SK-N-SH treated with all-trans-retinoic acid at 6 μM for 48 hours (cell line): ENCODE measurements at regions not wholly inside any gene's neighbourhood (a gene's known extent, or its start where the extent isn't known, plus 50 kb on each side); places are given as distances from the start of the nearest gene placed in this dataset.

Experiments
- ATAC-seq: fragments of 200-7000 bp; cut with Tn5 transposase; 3 replicates; pipeline ENCODE4 v1.9.1; 2020; ENCODE audit warnings: mild to moderate bottlenecking, moderate library complexity
- BACH2 ChIP-seq: fragments of 250-450 bp; sonication (Bioruptor Pico); IDR thresholded peaks from 2 replicates; pipeline ENCODE4 v1.9.0; 2021; ENCODE audit warnings: mild to moderate bottlenecking, borderline replicate concordance
- CSDC2 ChIP-seq: fragments of 250-450 bp; sonication (Bioruptor Pico); IDR thresholded peaks from 2 replicates; pipeline ENCODE4 v1.5.0; 2020; ENCODE audit warnings: mild to moderate bottlenecking, moderate library complexity
- CSRNP3 ChIP-seq: fragments of 250-450 bp; sonication (Bioruptor Pico); IDR thresholded peaks from 2 replicates; pipeline ENCODE4 v1.5.1; 2021; ENCODE audit warnings: mild to moderate bottlenecking, moderate library complexity
- ESRRG ChIP-seq: fragments of 250-450 bp; sonication (Bioruptor Pico); IDR thresholded peaks from 2 replicates; pipeline ENCODE4 v1.6.1; 2021; ENCODE audit warnings: mild to moderate bottlenecking
- GLIS3 ChIP-seq: fragments of 250-450 bp; sonication (Bioruptor Pico); IDR thresholded peaks from 2 replicates; pipeline ENCODE4 v1.5.0; 2020; ENCODE audit warnings: mild to moderate bottlenecking, moderate library complexity
- ISL1 ChIP-seq: fragments of 250-450 bp; sonication (Bioruptor Pico); IDR thresholded peaks from 2 replicates; pipeline ENCODE4 v2.1.2; 2022; ENCODE audit warnings: mild to moderate bottlenecking, moderate library complexity
- OSR1 ChIP-seq: fragments of 250-450 bp; sonication (Bioruptor Pico); IDR thresholded peaks from 2 replicates; pipeline ENCODE4 v1.8.0; 2022; ENCODE audit warnings: moderate library complexity, mild to moderate bottlenecking, inconsistent platforms
- POU6F1 ChIP-seq: fragments of 250-450 bp; sonication (Bioruptor Pico); IDR thresholded peaks from 2 replicates; pipeline ENCODE4 v1.8.0; 2021; ENCODE audit warnings: low read depth, mild to moderate bottlenecking, moderate library complexity, borderline replicate concordance
- PPARA ChIP-seq: fragments of 250-450 bp; sonication (Bioruptor Pico); IDR thresholded peaks from 2 replicates; pipeline ENCODE4 v1.5.0; 2020; ENCODE audit warnings: mild to moderate bottlenecking, borderline replicate concordance
- RARB ChIP-seq: fragments of 250-450 bp; sonication (Bioruptor Pico); IDR thresholded peaks from 2 replicates; pipeline ENCODE4 v1.8.0; 2021; ENCODE audit warnings: mild to moderate bottlenecking, moderate library complexity
- SNAI2 ChIP-seq: fragments of 250-450 bp; sonication (Bioruptor Pico); IDR thresholded peaks from 2 replicates; pipeline ENCODE4 v1.5.0; 2020; ENCODE audit warnings: mild to moderate bottlenecking, moderate library complexity
- TCF4 ChIP-seq: fragments of 250-450 bp; sonication (Bioruptor Pico); IDR thresholded peaks from 2 replicates; pipeline ENCODE4 v1.8.0; 2021; ENCODE audit warnings: mild to moderate bottlenecking, moderate library complexity, borderline replicate concordance
- TOX ChIP-seq: fragments of 250-450 bp; sonication (Bioruptor Pico); IDR thresholded peaks from 2 replicates; pipeline ENCODE4 v1.8.0; 2021; ENCODE audit warnings: mild to moderate bottlenecking, moderate library complexity, borderline replicate concordance
- ZC3H10 ChIP-seq: fragments of 250-450 bp; sonication (Bioruptor Pico); IDR thresholded peaks from 2 replicates; pipeline ENCODE4 v1.5.1; 2021; ENCODE audit warnings: mild to moderate bottlenecking, moderate library complexity
- ZFP3 ChIP-seq: fragments of 250-450 bp; sonication (Bioruptor Pico); IDR thresholded peaks from 2 replicates; pipeline ENCODE4 v1.5.0; 2020; ENCODE audit warnings: mild to moderate bottlenecking, moderate library complexity
- ZNF565 ChIP-seq: fragments of 450-650 bp; formaldehyde crosslinking; conservative IDR thresholded peaks from 2 replicates; pipeline ENCODE4 v1.5.0; 2020; ENCODE audit warnings: low read depth, mild to moderate bottlenecking, moderate library complexity
- ZNF8 ChIP-seq: fragments of 450-650 bp; formaldehyde crosslinking; IDR thresholded peaks from 2 replicates; pipeline ENCODE4 v1.5.0; 2020; ENCODE audit warnings: mild to moderate bottlenecking, moderate library complexity
- TF ChIP-seq, protein P1 (sequence below): fragments of 250-450 bp; sonication (Bioruptor Pico); IDR thresholded peaks from 2 replicates; pipeline ENCODE4 v1.8.0; 2020; ENCODE audit warnings: mild to moderate bottlenecking, moderate library complexity, borderline replicate concordance
- TF ChIP-seq, protein P2 (sequence below): fragments of 250-450 bp; sonication (Bioruptor Pico); IDR thresholded peaks from 2 replicates; pipeline ENCODE4 v1.5.0; 2020; ENCODE audit warnings: mild to moderate bottlenecking, moderate library complexity

- TF ChIP-seq, protein P1, sequence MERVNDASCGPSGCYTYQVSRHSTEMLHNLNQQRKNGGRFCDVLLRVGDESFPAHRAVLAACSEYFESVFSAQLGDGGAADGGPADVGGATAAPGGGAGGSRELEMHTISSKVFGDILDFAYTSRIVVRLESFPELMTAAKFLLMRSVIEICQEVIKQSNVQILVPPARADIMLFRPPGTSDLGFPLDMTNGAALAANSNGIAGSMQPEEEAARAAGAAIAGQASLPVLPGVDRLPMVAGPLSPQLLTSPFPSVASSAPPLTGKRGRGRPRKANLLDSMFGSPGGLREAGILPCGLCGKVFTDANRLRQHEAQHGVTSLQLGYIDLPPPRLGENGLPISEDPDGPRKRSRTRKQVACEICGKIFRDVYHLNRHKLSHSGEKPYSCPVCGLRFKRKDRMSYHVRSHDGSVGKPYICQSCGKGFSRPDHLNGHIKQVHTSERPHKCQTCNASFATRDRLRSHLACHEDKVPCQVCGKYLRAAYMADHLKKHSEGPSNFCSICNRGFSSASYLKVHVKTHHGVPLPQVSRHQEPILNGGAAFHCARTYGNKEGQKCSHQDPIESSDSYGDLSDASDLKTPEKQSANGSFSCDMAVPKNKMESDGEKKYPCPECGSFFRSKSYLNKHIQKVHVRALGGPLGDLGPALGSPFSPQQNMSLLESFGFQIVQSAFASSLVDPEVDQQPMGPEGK (CRISPR knock-in tag) = no peak
- TF ChIP-seq PPARA (CRISPR knock-in tag) (no peak), BACH2 (CRISPR knock-in tag) (no peak), SNAI2 (CRISPR knock-in tag) (no peak), GLIS3 (CRISPR knock-in tag) (no peak), TOX (CRISPR knock-in tag) (no peak), RARB (no peak), ZNF565 (CRISPR knock-in tag) (no peak), POU6F1 (CRISPR knock-in tag) (no peak), CSRNP3 (CRISPR knock-in tag) (no peak), ISL1 (CRISPR knock-in tag) (no peak), OSR1 (CRISPR knock-in tag) (no peak), TCF4 (CRISPR knock-in tag) (no peak), ZC3H10 (CRISPR knock-in tag) (no peak), ZFP3 (no peak), ZNF8 (CRISPR knock-in tag) (no peak)
Measured at GRCh38 chr15:31258260-31258659, 68.4 kb upstream of the KLF13 start.

DNA sequence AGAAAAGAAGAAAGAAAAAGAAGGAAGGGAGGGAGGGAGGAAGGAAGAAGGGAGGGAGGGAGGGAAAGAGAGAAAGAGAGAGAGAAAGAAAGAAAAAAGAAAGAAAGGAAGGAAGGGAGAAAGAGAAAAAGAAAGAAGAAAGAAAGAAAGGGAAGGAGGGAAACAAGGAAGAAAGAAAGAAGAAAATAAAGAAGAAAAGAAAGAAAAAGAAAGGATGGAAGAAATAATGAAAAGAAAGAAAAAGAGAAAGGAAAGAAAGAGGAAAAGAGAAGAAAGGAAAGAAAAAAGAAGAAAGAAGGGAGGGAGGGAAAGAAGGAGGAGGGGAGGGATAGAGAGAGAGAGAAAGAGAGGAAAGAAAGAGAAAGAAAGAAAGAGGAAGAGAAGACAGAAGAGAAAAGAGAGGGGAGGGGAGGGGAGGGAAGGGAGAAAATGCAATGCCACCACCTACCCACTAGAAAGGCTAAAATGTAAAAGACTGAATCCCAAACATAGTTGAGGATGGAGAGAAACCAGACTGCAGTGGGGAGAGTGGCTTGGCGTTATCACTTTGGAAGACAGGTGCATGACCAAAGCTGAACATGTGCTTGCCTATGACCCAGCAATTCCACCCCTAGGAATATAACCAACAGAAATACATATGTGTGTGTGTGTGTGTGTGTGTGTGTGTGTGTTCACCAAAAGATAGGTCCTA, 66.9 kb upstream of the KLF13 start:
- TF ChIP-seq, protein P2, sequence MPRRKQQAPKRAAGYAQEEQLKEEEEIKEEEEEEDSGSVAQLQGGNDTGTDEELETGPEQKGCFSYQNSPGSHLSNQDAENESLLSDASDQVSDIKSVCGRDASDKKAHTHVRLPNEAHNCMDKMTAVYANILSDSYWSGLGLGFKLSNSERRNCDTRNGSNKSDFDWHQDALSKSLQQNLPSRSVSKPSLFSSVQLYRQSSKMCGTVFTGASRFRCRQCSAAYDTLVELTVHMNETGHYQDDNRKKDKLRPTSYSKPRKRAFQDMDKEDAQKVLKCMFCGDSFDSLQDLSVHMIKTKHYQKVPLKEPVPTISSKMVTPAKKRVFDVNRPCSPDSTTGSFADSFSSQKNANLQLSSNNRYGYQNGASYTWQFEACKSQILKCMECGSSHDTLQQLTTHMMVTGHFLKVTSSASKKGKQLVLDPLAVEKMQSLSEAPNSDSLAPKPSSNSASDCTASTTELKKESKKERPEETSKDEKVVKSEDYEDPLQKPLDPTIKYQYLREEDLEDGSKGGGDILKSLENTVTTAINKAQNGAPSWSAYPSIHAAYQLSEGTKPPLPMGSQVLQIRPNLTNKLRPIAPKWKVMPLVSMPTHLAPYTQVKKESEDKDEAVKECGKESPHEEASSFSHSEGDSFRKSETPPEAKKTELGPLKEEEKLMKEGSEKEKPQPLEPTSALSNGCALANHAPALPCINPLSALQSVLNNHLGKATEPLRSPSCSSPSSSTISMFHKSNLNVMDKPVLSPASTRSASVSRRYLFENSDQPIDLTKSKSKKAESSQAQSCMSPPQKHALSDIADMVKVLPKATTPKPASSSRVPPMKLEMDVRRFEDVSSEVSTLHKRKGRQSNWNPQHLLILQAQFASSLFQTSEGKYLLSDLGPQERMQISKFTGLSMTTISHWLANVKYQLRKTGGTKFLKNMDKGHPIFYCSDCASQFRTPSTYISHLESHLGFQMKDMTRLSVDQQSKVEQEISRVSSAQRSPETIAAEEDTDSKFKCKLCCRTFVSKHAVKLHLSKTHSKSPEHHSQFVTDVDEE (CRISPR knock-in tag) = no peak
- TF ChIP-seq ESRRG (CRISPR knock-in tag) (no peak), CSRNP3 (CRISPR knock-in tag) (no peak), ZC3H10 (CRISPR knock-in tag) (no peak)
- TF ChIP-seq, all 23 proteins: peak for 0
- no peak for ATAC-seq

More at GRCh38 chr15:31258260-31258659, 68.4 kb upstream of the KLF13 start:
- no peak for ATAC-seq

- no peak for ATAC-seq
- no peak for TF ChIP-seq CSDC2 (CRISPR knock-in tag)
Measured at GRCh38 chr15:31260646-31261265, 65.9 kb upstream of the KLF13 start.
